Lower leg skin (tissue), 4 donors: ENCODE measurements at regions not wholly inside any gene's neighbourhood (a gene's known extent, or its start where the extent isn't known, plus 50 kb on each side); places are given as distances from the start of the nearest gene placed in this dataset.
"Not testable (repeated sequence)": the region's sequence is repeated elsewhere in the genome, so short reads cannot be mapped to it uniquely, and the experiment has no call there.

Source experiments
- DNase-seq, 2 donors: peaks; one replicate each; pipeline ENCODE4 v3.0.0-alpha.2; 2019; ENCODE audit warnings: low spot score in 2 of 2
- H3K4me3 ChIP-seq: fragments of 200-600 bp; sonication (generic); 2 replicates; pipeline ENCODE4 v1.5.1; 2017; ENCODE audit warnings: mild to moderate bottlenecking, low read depth; ENCODE audit not compliant: poor library complexity, severe bottlenecking
- CTCF ChIP-seq, 3 donors: fragments of 450-650 bp; IDR thresholded peaks; one replicate each; pipeline ENCODE4 v1.5.1; 2016; ENCODE audit warnings: antibody characterized with exemption in 3 of 3, mild to moderate bottlenecking in 3 of 3, moderate library complexity in 2 of 3
- POLR2A ChIP-seq, 2 donors: fragments of 450-650 bp; IDR thresholded peaks; one replicate each; pipeline ENCODE4 v1.6.1; 2016 to 2017; ENCODE audit warnings: antibody characterized with exemption in 2 of 2, mild to moderate bottlenecking in 1 of 2, moderate library complexity in 1 of 2
- WGBS, 2 donors: methylation state at CpG; one replicate each; pipeline ENCODE4 v1.1.5; 2018; 5-methylcytosine and 5-hydroxymethylcytosine counted together
- intact Hi-C: fragments of 100-400 bp; cut with DNase I; formaldehyde crosslinking; loops from one replicate; pipeline ENCODE4 v1.15.0; 2023; ENCODE audit warnings: low total_unique reads

- 82 to 85% methylated on average over 4 of the region's 4 CpGs for WGBS, 2 donors
- no peak overlapping the region for H3K4me3 ChIP-seq
- no peak for TF ChIP-seq POLR2A (IDR thresholded peaks at IDR 0.05)
- TF ChIP-seq CTCF (IDR thresholded peaks at IDR 0.05), result no peak
- DNase-seq, result no peak
- intact Hi-C loops, result no loop called here
Measured at GRCh38 chr3:82628385-82629014, 867.1 kb upstream of the GBE1 start.

GRCh38 chr3:82627733-82628132, 866.3 kb upstream of the GBE1 start:
- DNase-seq, result no peak
- intact Hi-C loops, result no loop called here
- no peak overlapping the region for H3K4me3 ChIP-seq
- TF ChIP-seq POLR2A (IDR thresholded peaks at IDR 0.05) (no peak), CTCF (IDR thresholded peaks at IDR 0.05) (no peak)
- WGBS, 2 donors, result 79 to 91% methylated on average over 5 of the region's 5 CpGs

GRCh38 chr3:82620744-82621143, 859.3 kb upstream of the GBE1 start:
- 90 to 94% methylated on average over 3 of the region's 3 CpGs for WGBS, 2 donors

GRCh38 chr3:82618594-82618993, 857.1 kb upstream of the GBE1 start:
- intact Hi-C loops, result no loop called here

More at GRCh38 chr3:82620744-82621143, 859.3 kb upstream of the GBE1 start:
- H3K4me3 ChIP-seq, DNase-seq, intact Hi-C loops: not testable (repeated sequence)

GRCh38 chr3:82610236-82610635, 848.8 kb upstream of the GBE1 start:
- no peak overlapping the region for H3K4me3 ChIP-seq
- 30 to 44% methylated on average over 1 of the region's 1 CpG for WGBS, 2 donors
- no peak for DNase-seq
- intact Hi-C loops, result no loop called here
- TF ChIP-seq POLR2A (IDR thresholded peaks at IDR 0.05) (no peak), CTCF (IDR thresholded peaks at IDR 0.05) (no peak)

More at GRCh38 chr3:82618594-82618993, 857.1 kb upstream of the GBE1 start:
- TF ChIP-seq POLR2A (IDR thresholded peaks at IDR 0.05) (no peak), CTCF (IDR thresholded peaks at IDR 0.05) (no peak)
- DNase-seq, result no peak
- no peak overlapping the region for H3K4me3 ChIP-seq

- no peak for TF ChIP-seq POLR2A (IDR thresholded peaks at IDR 0.05)
- TF ChIP-seq CTCF (IDR thresholded peaks at IDR 0.05), result no peak
- H3K4me3 ChIP-seq, result no peak overlapping the region
- WGBS, 2 donors, result 72 to 75% methylated on average over 1 of the region's 1 CpG
- no peak for DNase-seq
- intact Hi-C loops, result no loop called here
Measured at GRCh38 chr3:82607391-82607790, 845.9 kb upstream of the GBE1 start.
